Eye (tissue), 1 donor: ENCODE measurements at regions not wholly inside any gene's neighbourhood (a gene's known extent, or its start where the extent isn't known, plus 50 kb on each side); places are given as distances from the start of the nearest gene placed in this dataset.
"Not testable (repeated sequence)": the region's sequence is repeated elsewhere in the genome, so short reads cannot be mapped to it uniquely, and the experiment has no call there.

Source experiments
- DNase-seq: peaks from one replicate; pipeline ENCODE4 v3.0.0-alpha.2; 2015

DNA sequence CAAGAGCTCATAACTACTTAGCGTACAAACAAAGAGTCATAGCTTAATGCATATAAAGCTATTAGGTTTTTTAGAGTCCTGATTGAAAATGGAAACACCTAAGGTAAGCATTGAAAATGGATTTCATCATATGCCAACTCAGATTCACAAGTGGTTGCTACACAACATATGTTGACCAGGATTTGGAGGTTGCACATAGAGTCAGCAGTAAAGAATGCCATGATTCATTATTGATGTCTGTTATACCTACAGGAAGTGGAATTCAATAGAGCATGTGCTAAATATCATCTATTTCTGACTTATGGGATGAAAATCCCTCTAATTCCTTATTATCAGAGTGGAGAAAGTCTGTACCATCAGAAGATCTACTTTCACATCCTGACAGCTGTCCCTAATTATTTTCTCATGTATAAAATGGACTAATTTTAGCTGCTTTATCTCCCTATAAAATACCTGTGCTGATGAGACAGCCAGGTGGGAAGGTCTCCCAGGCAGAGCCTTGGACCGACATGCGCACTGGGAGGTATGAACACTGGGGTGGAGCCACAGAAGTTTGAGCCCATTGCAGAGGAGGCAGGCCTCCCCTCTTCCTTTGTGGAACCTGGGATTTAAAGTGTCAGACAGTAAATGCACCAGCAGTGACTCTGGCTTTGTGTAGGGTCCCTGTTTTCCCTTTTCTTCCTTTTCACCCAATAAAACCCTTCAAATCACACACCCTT lies 204.2 kb downstream of the AASDHPPT start:
- DNase-seq = no peak

GRCh38 chr11:106286881-106287504 lies 209.5 kb downstream of the AASDHPPT start:
- peak; percentile 17 for DNase-seq

DNA sequence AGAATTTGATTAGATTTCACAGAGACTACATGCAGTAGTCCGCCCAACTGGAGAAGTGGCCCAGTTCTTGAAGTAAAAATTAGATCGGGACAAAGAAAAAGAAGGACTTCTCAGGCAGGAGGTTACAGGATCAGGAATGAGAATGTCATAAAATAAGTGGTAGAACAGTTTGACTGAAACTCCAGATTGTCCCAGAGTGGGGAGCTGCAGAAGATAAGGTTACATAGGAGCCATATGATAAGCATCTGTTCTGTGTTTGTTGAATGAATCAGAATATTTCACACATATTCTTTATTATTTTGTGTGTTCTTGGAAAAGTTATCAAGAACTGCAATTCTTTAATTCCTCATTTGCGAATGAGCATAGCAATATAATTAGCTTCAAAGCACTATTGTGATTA lies 210.6 kb downstream of the AASDHPPT start:
- no peak for DNase-seq

- DNase-seq = no peak
Measured at GRCh38 chr11:106288822-106289387, 211.4 kb downstream of the AASDHPPT start.

- no peak for DNase-seq
Measured at GRCh38 chr11:106292526-106292925, 215.1 kb downstream of the AASDHPPT start.

- DNase-seq = no peak
Measured at GRCh38 chr11:106295974-106296373, 218.5 kb downstream of the AASDHPPT start.

GRCh38 chr11:106302416-106302815 lies 225.0 kb downstream of the AASDHPPT start:
- no peak for DNase-seq

- DNase-seq = no peak
Measured at GRCh38 chr11:106304274-106304673, 226.8 kb downstream of the AASDHPPT start.

- no peak for DNase-seq
Measured at GRCh38 chr11:106305458-106305857, 228.0 kb downstream of the AASDHPPT start.

- DNase-seq = peak; percentile 10
Measured at GRCh38 chr11:106306942-106307341, 229.5 kb downstream of the AASDHPPT start.

- no peak for DNase-seq
Measured at GRCh38 chr11:106309070-106309684, 231.7 kb downstream of the AASDHPPT start.

GRCh38 chr11:106311531-106312230 lies 234.2 kb downstream of the AASDHPPT start:
- DNase-seq = no peak

DNA sequence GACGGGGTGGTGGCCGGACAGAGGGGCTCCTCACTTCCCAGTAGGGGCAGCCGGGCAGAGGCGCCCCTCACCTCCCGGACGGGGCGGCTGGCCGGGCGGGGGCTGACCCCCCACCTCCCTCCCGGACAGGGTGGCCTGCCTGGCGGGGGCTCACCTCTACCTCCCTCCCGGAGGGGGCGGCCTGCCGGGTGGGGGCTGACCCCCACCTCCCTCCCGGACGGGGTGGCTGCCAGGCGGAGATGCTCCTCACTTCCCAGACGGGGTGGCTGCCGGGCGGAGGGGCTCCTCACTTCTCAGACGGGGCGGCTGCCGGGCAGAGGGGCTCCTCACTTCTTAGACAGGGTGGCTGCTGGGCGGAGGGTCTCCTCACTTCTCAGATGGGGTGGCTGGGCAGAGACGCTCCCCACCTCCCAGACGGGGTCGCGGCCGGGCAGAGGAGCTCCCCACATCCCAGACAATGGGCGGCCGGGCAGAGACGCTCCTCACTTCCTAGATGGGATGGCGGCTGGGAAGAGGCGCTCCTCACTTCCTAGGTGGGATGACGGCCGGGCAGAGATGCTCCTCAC lies 239.8 kb downstream of the AASDHPPT start:
- DNase-seq = not testable (repeated sequence)

GRCh38 chr11:106321601-106322000 lies 244.1 kb downstream of the AASDHPPT start:
- DNase-seq = no peak

GRCh38 chr11:106322106-106322505 lies 244.6 kb downstream of the AASDHPPT start:
- no peak for DNase-seq

GRCh38 chr11:106326087-106326486 lies 248.6 kb downstream of the AASDHPPT start:
- DNase-seq = no peak

GRCh38 chr11:106327134-106327533 lies 249.7 kb downstream of the AASDHPPT start:
- no peak for DNase-seq

- no peak for DNase-seq
Measured at GRCh38 chr11:106327637-106328036, 250.2 kb downstream of the AASDHPPT start.

- no peak for DNase-seq
Measured at GRCh38 chr11:106329273-106330018, 252.0 kb downstream of the AASDHPPT start.

DNA sequence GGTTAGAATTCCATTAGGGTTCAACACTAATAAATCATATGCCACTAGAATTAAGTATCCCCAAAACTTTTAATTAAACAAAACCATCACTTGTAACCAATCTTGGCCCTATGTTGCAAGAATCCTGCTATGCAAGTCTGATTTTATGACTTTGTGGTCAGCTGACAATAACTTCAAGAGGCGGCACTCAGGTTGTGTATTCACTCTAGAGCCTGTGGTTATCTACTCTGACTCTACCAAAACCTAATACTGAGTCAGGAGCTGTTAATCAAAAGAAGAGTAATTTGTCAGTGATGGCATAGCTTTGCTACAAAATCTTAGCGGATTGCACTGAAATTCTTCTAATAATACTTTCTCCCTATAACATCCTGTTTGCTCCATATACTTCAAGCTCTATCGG lies 253.7 kb downstream of the AASDHPPT start:
- no peak for DNase-seq

DNA sequence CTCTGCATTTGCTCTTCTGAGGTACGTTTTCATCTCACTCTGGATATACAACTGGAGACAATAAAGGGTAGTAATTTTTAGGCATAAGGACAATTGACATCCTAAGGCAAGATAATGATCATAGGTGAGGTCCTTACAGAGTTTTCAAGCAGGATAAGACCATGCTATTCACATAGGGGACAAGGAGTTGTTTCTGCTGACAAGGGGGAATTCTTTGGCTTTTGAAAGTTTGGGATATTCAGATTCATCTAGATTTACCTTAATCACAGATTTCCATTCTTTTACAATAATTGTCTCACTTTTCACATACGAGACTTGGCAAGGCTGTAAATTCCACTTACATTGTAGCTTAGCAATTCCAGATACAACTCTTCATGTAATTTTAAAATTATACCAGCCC lies 256.2 kb downstream of the AASDHPPT start:
- no peak for DNase-seq

DNA sequence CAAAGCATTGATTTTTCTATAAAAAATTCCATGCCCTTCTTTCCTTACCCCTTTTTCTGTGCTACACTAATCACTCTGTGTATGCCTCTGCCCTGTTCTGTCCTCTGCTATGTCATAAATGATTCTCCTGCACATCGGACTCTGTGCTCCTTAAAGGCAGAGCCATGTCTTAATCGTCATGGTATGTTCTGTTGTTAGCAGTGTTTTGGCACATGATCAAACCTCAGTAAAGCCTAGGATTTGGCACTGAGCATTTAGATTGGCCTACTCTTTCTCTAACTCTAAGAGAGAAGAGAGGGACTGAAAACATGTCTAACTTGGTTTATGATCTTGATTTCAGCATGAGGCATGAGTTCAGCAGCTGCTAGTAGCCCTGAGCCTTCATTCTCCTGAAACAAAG lies 266.9 kb downstream of the AASDHPPT start:
- DNase-seq = peak; percentile 33
